H9 (cell line): ENCODE measurements at regions not wholly inside any gene's neighbourhood (a gene's known extent, or its start where the extent isn't known, plus 50 kb on each side); places are given as distances from the start of the nearest gene placed in this dataset.

ENCODE experiments used
- DNase-seq: peaks from one replicate; pipeline ENCODE4 v3.0.0-alpha.2; 2017
- H2AFZ ChIP-seq: one replicate; pipeline ENCODE4 v1.6.1; 2013; ENCODE audit warnings: mild to moderate bottlenecking, low read length, control low read depth, moderate library complexity
- H2AK5ac ChIP-seq: 2 replicates; pipeline ENCODE4 v1.6.1; 2013; ENCODE audit warnings: low read length, control low read depth, mixed read lengths; ENCODE audit not compliant: insufficient read length
- H2BK120ac ChIP-seq: one replicate; pipeline ENCODE4 v1.6.1; 2013; ENCODE audit warnings: low read depth, mild to moderate bottlenecking, low read length, control low read depth, inconsistent platforms; ENCODE audit not compliant: poor library complexity, severe bottlenecking
- H2BK12ac ChIP-seq: 2 replicates; pipeline ENCODE4 v1.6.1; 2013; ENCODE audit warnings: low read length, control low read depth, mixed read lengths, low read depth; ENCODE audit not compliant: insufficient read length
- H2BK15ac ChIP-seq: 2 replicates; pipeline ENCODE4 v1.6.1; 2013; ENCODE audit warnings: low read depth, low read length, control low read depth
- H2BK20ac ChIP-seq: one replicate; pipeline ENCODE4 v1.6.1; 2013; ENCODE audit warnings: low read depth, mild to moderate bottlenecking, low read length, control low read depth, inconsistent platforms; ENCODE audit not compliant: poor library complexity, severe bottlenecking
- H2BK5ac ChIP-seq: 2 replicates; pipeline ENCODE4 v1.6.1; 2013; ENCODE audit warnings: low read length, control low read depth, mixed read lengths; ENCODE audit not compliant: insufficient read length
- H3K14ac ChIP-seq: 2 replicates; pipeline ENCODE4 v1.6.1; 2013; ENCODE audit warnings: low read length, control low read depth; ENCODE audit not compliant: insufficient read depth
- H3K18ac ChIP-seq: 2 replicates; pipeline ENCODE4 v1.6.1; 2013; ENCODE audit warnings: low read depth, mild to moderate bottlenecking, mixed read lengths, low read length, control low read depth; ENCODE audit not compliant: insufficient read length
- H3K23ac ChIP-seq: 2 replicates; pipeline ENCODE4 v1.6.1; 2013; ENCODE audit warnings: low read length, control low read depth, mixed read lengths, low read depth; ENCODE audit not compliant: insufficient read length
- H3K23me2 ChIP-seq: 2 replicates; pipeline ENCODE4 v1.6.1; 2013; ENCODE audit warnings: low read depth, mild to moderate bottlenecking, mixed read lengths, low read length, control low read depth; ENCODE audit not compliant: insufficient read length, poor library complexity, severe bottlenecking
- H3K27ac ChIP-seq: 2 replicates; pipeline ENCODE4 v1.5.1; 2013; ENCODE audit warnings: low read length, control low read depth, mixed read lengths, low read depth; ENCODE audit not compliant: insufficient read length
- H3K27me3 ChIP-seq: 2 replicates; pipeline ENCODE4 v1.6.1; 2013; ENCODE audit warnings: low read length, control low read depth, inconsistent platforms; ENCODE audit not compliant: insufficient read depth
- H3K4ac ChIP-seq: 2 replicates; pipeline ENCODE4 v1.6.1; 2013; ENCODE audit warnings: low read depth, mild to moderate bottlenecking, control low read depth, inconsistent platforms, low read length, moderate library complexity
- H3K4me1 ChIP-seq: 2 replicates; pipeline ENCODE4 v1.6.1; 2013; ENCODE audit warnings: low read length, control low read depth, inconsistent platforms; ENCODE audit not compliant: insufficient read depth
- H3K4me2 ChIP-seq: 2 replicates; pipeline ENCODE4 v1.6.1; 2013; ENCODE audit warnings: low read length, control low read depth, mixed read lengths; ENCODE audit not compliant: insufficient read length, insufficient read depth
- H3K56ac ChIP-seq: 2 replicates; pipeline ENCODE4 v1.6.1; 2013; ENCODE audit warnings: low read depth, mild to moderate bottlenecking, mixed read lengths, low read length, control low read depth; ENCODE audit not compliant: insufficient read length
- H3K79me1 ChIP-seq: 2 replicates; pipeline ENCODE4 v1.6.1; 2013; ENCODE audit warnings: low read depth, mild to moderate bottlenecking, moderate library complexity, low read length, control low read depth, inconsistent platforms; ENCODE audit not compliant: insufficient read depth, poor library complexity, severe bottlenecking
- H3K79me2 ChIP-seq: 2 replicates; pipeline ENCODE4 v1.6.1; 2013; ENCODE audit warnings: low read length, control low read depth, inconsistent platforms; ENCODE audit not compliant: insufficient read depth
- H3K9ac ChIP-seq: 2 replicates; pipeline ENCODE4 v1.6.1; 2013; ENCODE audit warnings: low read length, control low read depth, mixed read lengths; ENCODE audit not compliant: insufficient read length; ENCODE audit errors: extremely low read depth
- H3K9me3 ChIP-seq: one replicate; pipeline ENCODE4 v1.6.1; 2013; ENCODE audit warnings: low read depth, low read length, inconsistent platforms; ENCODE audit not compliant: control insufficient read depth
- H3T11ph ChIP-seq: one replicate; pipeline ENCODE4 v1.6.1; 2013; ENCODE audit warnings: mild to moderate bottlenecking, low read length, control low read depth, inconsistent platforms
- H4K20me1 ChIP-seq: one replicate; pipeline ENCODE4 v1.6.1; 2013; ENCODE audit not compliant: control insufficient read depth, insufficient read length, insufficient read depth
- H4K5ac ChIP-seq: 2 replicates; pipeline ENCODE4 v1.6.1; 2013; ENCODE audit warnings: low read depth, mild to moderate bottlenecking, mixed read lengths, low read length, control low read depth; ENCODE audit not compliant: insufficient read length
- H4K8ac ChIP-seq: replicated peaks from 2 replicates; pipeline ENCODE4 v1.6.1; 2013; ENCODE audit warnings: low read length, control low read depth, mixed read lengths, low read depth; ENCODE audit not compliant: insufficient read length
- H4K91ac ChIP-seq: 2 replicates; pipeline ENCODE4 v1.6.1; 2013; ENCODE audit warnings: low read depth, mild to moderate bottlenecking, moderate library complexity, mixed read lengths, low read length, control low read depth; ENCODE audit not compliant: insufficient read length
- H3K27ac Mint-ChIP-seq, 3 experiments: 2 replicates in 2 of 3; 3 replicates in 1 of 3; pipeline ENCODE4 v1.8.0; 2020 to 2021; ENCODE audit warnings: mixed read lengths in 3 of 3, mild to moderate bottlenecking in 1 of 3, moderate library complexity in 1 of 3
- H3K27me3 Mint-ChIP-seq: 2 replicates; pipeline ENCODE4 v1.8.0; 2021; ENCODE audit warnings: low read depth, mild to moderate bottlenecking, moderate library complexity, mixed read lengths
- H3K36me3 Mint-ChIP-seq, 3 experiments: 2 replicates in 2 of 3; 3 replicates in 1 of 3; pipeline ENCODE4 v1.8.0; 2020 to 2021; ENCODE audit warnings: low read depth in 3 of 3, mixed read lengths in 3 of 3; ENCODE audit not compliant: insufficient read depth in 1 of 3
- H3K4me1 Mint-ChIP-seq, 2 experiments: 2 replicates each; pipeline ENCODE4 v1.8.0; 2020; ENCODE audit warnings: mixed read lengths in 2 of 2
- H3K4me3 Mint-ChIP-seq, 2 experiments: 2 replicates in 1 of 2; 3 replicates in 1 of 2; pipeline ENCODE4 v1.8.0; 2020 to 2021; ENCODE audit warnings: mild to moderate bottlenecking in 2 of 2, mixed read lengths in 2 of 2, moderate library complexity in 1 of 2
- H3K9me3 Mint-ChIP-seq, 2 experiments: 2 replicates in 1 of 2; 3 replicates in 1 of 2; pipeline ENCODE4 v1.8.0; 2020; ENCODE audit warnings: mild to moderate bottlenecking in 2 of 2, mixed read lengths in 2 of 2, moderate library complexity in 1 of 2
- WGBS: extraction: QIAGEN DNeasy Blood & Tissue Kit; methylation state at CpG from one replicate; pipeline ENCODE4 v1.1.7; 2013; ENCODE audit warnings: missing lambda C conversion rate, low lambda C conversion rate, mixed read lengths; ENCODE audit not compliant: insufficient read length; ENCODE audit errors: extremely low coverage; 5-methylcytosine and 5-hydroxymethylcytosine counted together
- TF ChIP-seq, protein P1 (sequence below): fragments of 200-600 bp; sonication (generic); conservative IDR thresholded peaks from 3 replicates; pipeline ENCODE4 v1.8.0; 2021; ENCODE audit warnings: antibody characterized with exemption, mild to moderate bottlenecking

DNA sequence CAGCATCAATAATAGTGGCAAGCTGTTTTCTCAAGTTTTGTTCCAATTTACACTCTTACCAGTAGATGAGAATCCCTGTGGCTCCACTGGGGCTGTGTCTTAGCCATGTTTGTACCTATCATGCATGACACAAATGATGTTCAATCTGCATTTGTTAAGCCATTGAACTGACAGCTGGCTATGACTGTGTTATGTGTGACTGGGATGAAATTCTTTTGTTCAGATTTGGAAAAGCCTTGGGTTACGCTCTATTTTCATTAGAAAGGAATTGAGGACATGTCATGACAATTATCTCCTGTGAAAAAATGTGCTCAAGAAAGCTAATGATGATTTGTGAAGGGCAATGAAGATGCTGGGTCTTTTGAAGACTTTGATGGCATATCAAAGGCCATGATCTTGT, 201.8 kb upstream of the LARGE1 start:
- no peak overlapping the region for H3K4ac ChIP-seq
- TF ChIP-seq, protein P1, sequence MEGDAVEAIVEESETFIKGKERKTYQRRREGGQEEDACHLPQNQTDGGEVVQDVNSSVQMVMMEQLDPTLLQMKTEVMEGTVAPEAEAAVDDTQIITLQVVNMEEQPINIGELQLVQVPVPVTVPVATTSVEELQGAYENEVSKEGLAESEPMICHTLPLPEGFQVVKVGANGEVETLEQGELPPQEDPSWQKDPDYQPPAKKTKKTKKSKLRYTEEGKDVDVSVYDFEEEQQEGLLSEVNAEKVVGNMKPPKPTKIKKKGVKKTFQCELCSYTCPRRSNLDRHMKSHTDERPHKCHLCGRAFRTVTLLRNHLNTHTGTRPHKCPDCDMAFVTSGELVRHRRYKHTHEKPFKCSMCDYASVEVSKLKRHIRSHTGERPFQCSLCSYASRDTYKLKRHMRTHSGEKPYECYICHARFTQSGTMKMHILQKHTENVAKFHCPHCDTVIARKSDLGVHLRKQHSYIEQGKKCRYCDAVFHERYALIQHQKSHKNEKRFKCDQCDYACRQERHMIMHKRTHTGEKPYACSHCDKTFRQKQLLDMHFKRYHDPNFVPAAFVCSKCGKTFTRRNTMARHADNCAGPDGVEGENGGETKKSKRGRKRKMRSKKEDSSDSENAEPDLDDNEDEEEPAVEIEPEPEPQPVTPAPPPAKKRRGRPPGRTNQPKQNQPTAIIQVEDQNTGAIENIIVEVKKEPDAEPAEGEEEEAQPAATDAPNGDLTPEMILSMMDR: no peak

More for the DNA sequence above, 201.8 kb upstream of the LARGE1 start:
- Histone ChIP-seq H2BK12ac (no peak overlapping the region), H3K4me1 (peaks cover 4% of the 10 kb centered on the region; the same call in 1 of the 2 replicates), H2AK5ac (no peak overlapping the region), H4K8ac (no peak overlapping the region), H3K14ac (no peak overlapping the region), H3K23me2 (no peaks in the 10 kb centered on the region), H3K9me3 (no peaks in the 10 kb centered on the region), H3K56ac (no peak overlapping the region), H2BK20ac (no peak overlapping the region), H2BK120ac (no peak overlapping the region), H3K9ac (no peak overlapping the region), H3K18ac (no peak overlapping the region), H2BK5ac (no peak overlapping the region), H3K4me2 (no peak overlapping the region), H3K79me2 (no peaks in the 10 kb centered on the region), H4K20me1 (no peaks in the 10 kb centered on the region), H4K91ac (no peak overlapping the region), H3K27me3 (no peaks in the 10 kb centered on the region), H2AFZ (no peak overlapping the region), H4K5ac (no peak overlapping the region), H3T11ph (no peak overlapping the region), H3K79me1 (no peaks in the 10 kb centered on the region), H3K27ac (no peak overlapping the region), H2BK15ac (no peak overlapping the region), H3K23ac (no peak overlapping the region)
- H3K27me3 Mint-ChIP-seq: peaks cover 5% of the 10 kb centered on the region
- WGBS: no CpG with 5 or more reads among the region's 1 CpG
- no peak for DNase-seq
- H3K4me1 Mint-ChIP-seq: peaks cover 4 to 5% of the 10 kb centered on the region in 2 experiments; a peak in 3 of 4 replicates
- H3K4me3 Mint-ChIP-seq: no peak overlapping the region
- H3K27ac Mint-ChIP-seq: no peak overlapping the region
- H3K9me3 Mint-ChIP-seq: peaks cover 5% of the 10 kb centered on the region in 2 experiments; a peak in 3 of 5 replicates
- H3K36me3 Mint-ChIP-seq: peaks cover 0 to 4% (median 0%) of the 10 kb centered on the region in 3 experiments; a peak in 1 of 7 replicates
